GM03348 (cell line): ENCODE measurements at regions not wholly inside any gene's neighbourhood (a gene's known extent, or its start where the extent isn't known, plus 50 kb on each side); places are given as distances from the start of the nearest gene placed in this dataset.

Experiments used
- DNase-seq: peaks from one replicate; pipeline ENCODE4 v3.0.0; 2012; ENCODE audit warnings: low spot score

- peak; percentile 65 for DNase-seq
Measured at GRCh38 chr2:149743842-149744448, 156.4 kb upstream of the MMADHC start.

GRCh38 chr2:149741646-149742045 is 154.1 kb upstream of the MMADHC start:
- peak; percentile 79 for DNase-seq

- DNase-seq, result no peak
Measured at GRCh38 chr2:149740490-149740889, 152.9 kb upstream of the MMADHC start.

- no peak for DNase-seq
Measured at GRCh38 chr2:149739883-149740265, 152.3 kb upstream of the MMADHC start.

- DNase-seq, result no peak
Measured at GRCh38 chr2:149739171-149739882, 151.8 kb upstream of the MMADHC start.

GRCh38 chr2:149738767-149739166 is 151.2 kb upstream of the MMADHC start:
- no peak for DNase-seq

- no peak for DNase-seq
Measured at GRCh38 chr2:149737896-149738295, 150.3 kb upstream of the MMADHC start.

GRCh38 chr2:149735237-149735958 is 147.8 kb upstream of the MMADHC start:
- no peak for DNase-seq

- peak; percentile 39 for DNase-seq
Measured at GRCh38 chr2:149733936-149734685, 146.5 kb upstream of the MMADHC start.

- no peak for DNase-seq
Measured at GRCh38 chr2:149732730-149733290, 145.2 kb upstream of the MMADHC start.

GRCh38 chr2:149732001-149732685 is 144.6 kb upstream of the MMADHC start:
- DNase-seq, result no peak

- DNase-seq, result no peak
Measured at GRCh38 chr2:149731079-149731478, 143.5 kb upstream of the MMADHC start.

GRCh38 chr2:149729586-149729985 is 142.0 kb upstream of the MMADHC start:
- no peak for DNase-seq

- DNase-seq, result no peak
Measured at GRCh38 chr2:149727927-149728326, 140.4 kb upstream of the MMADHC start.

- no peak for DNase-seq
Measured at GRCh38 chr2:149725234-149725633, 137.7 kb upstream of the MMADHC start.

GRCh38 chr2:149724091-149724490 is 136.5 kb upstream of the MMADHC start:
- no peak for DNase-seq

GRCh38 chr2:149720615-149721014 is 133.0 kb upstream of the MMADHC start:
- no peak for DNase-seq

GRCh38 chr2:149719695-149720094 is 132.1 kb upstream of the MMADHC start:
- no peak for DNase-seq

- no peak for DNase-seq
Measured at GRCh38 chr2:149716687-149717086, 129.1 kb upstream of the MMADHC start.

- DNase-seq, result no peak
Measured at GRCh38 chr2:149715894-149716293, 128.3 kb upstream of the MMADHC start.

- DNase-seq, result peak; percentile 57
Measured at GRCh38 chr2:149715005-149715592, 127.5 kb upstream of the MMADHC start.
